Upper lobe of right lung (tissue), 1 donor: ENCODE measurements at regions not wholly inside any gene's neighbourhood (a gene's known extent, or its start where the extent isn't known, plus 50 kb on each side); places are given as distances from the start of the nearest gene placed in this dataset.
"Not testable (repeated sequence)": the region's sequence is repeated elsewhere in the genome, so short reads cannot be mapped to it uniquely, and the experiment has no call there.

Experiments
- ATAC-seq: fragments of 200-7000 bp; cut with Tn5 transposase; one replicate; pipeline ENCODE4 v1.9.1; 2020; ENCODE audit warnings: mild to moderate bottlenecking, moderate library complexity
- DNase-seq: peaks from one replicate; pipeline ENCODE4 v3.0.0-alpha.2; 2020
- H3K27ac ChIP-seq: fragments of 200-600 bp; one replicate; pipeline ENCODE4 v1.8.0; 2022
- H3K27me3 ChIP-seq: fragments of 200-600 bp; one replicate; pipeline ENCODE4 v1.8.0; 2022; ENCODE audit warnings: mild to moderate bottlenecking
- H3K36me3 ChIP-seq: fragments of 200-600 bp; one replicate; pipeline ENCODE4 v1.8.0; 2022
- H3K4me1 ChIP-seq: fragments of 200-600 bp; one replicate; pipeline ENCODE4 v1.8.0; 2022
- H3K4me3 ChIP-seq: fragments of 200-600 bp; one replicate; pipeline ENCODE4 v1.8.0; 2022; ENCODE audit warnings: mild to moderate bottlenecking
- H3K9me3 ChIP-seq: fragments of 200-600 bp; one replicate; pipeline ENCODE4 v1.8.0; 2022
- intact Hi-C: fragments of 100-400 bp; cut with DNase I; formaldehyde crosslinking; loops from one replicate; pipeline ENCODE4 v1.11.0; 2022
- TF ChIP-seq, protein P1 (sequence below): fragments of 200-600 bp; IDR thresholded peaks from one replicate; pipeline ENCODE4 v1.8.0; 2022; ENCODE audit warnings: antibody characterized with exemption
- donor health status: DM: no; HTN: yes; CAD: no; lungs with severe emphysema.

DNA sequence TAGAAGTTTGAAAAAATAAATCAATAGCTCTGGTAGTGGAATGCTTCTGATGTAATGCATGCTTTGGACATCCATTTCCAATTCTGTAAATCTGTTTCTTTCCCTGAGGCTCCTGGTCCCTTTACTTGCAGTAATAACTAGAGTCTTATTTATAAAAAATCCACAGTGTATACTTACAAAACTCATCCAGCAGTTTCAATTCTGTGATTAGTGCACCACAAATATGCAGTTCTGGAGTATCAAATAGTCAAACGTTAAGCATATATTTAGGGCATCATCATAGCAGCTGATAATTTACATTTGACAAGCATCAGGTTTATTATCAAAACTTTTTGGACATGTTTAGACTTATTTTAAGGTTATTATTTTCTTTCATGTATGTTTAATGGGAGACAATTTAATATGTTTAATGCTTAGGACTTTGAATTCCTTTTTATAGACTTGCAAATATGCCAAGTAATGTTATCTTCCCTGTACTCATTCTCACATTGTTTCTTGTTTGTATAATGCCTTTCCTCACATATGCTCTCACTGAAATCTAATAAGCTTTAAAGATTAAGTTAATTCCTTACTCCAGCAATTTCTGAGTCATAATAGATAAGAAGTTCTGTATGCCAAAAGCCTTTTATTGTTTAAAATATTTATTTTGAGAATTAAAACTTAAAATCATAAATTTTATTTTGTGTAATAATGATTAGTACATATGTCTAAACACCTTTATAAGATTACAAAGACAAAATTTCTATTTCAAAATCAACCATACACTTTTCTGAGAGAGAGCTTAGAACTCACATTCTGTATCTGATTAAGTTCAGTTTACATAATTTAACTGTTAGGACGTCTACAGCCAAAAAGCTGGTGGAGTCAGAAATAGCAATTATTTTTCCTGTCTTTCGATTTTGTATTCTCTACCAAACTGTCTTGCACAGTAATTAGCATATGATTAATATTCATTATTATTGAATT is 341.5 kb upstream of the TMEFF2 start:
- ATAC-seq (no peak), DNase-seq (no peak)
- Histone ChIP-seq H3K27ac (no peak overlapping the region), H3K9me3 (no peaks in the 10 kb centered on the region), H3K4me1 (no peaks in the 10 kb centered on the region), H3K27me3 (no peaks in the 10 kb centered on the region), H3K4me3 (no peak overlapping the region), H3K36me3 (no peaks in the 10 kb centered on the region)
- intact Hi-C loops: no loop called here
- TF ChIP-seq, protein P1, sequence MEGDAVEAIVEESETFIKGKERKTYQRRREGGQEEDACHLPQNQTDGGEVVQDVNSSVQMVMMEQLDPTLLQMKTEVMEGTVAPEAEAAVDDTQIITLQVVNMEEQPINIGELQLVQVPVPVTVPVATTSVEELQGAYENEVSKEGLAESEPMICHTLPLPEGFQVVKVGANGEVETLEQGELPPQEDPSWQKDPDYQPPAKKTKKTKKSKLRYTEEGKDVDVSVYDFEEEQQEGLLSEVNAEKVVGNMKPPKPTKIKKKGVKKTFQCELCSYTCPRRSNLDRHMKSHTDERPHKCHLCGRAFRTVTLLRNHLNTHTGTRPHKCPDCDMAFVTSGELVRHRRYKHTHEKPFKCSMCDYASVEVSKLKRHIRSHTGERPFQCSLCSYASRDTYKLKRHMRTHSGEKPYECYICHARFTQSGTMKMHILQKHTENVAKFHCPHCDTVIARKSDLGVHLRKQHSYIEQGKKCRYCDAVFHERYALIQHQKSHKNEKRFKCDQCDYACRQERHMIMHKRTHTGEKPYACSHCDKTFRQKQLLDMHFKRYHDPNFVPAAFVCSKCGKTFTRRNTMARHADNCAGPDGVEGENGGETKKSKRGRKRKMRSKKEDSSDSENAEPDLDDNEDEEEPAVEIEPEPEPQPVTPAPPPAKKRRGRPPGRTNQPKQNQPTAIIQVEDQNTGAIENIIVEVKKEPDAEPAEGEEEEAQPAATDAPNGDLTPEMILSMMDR: no peak

DNA sequence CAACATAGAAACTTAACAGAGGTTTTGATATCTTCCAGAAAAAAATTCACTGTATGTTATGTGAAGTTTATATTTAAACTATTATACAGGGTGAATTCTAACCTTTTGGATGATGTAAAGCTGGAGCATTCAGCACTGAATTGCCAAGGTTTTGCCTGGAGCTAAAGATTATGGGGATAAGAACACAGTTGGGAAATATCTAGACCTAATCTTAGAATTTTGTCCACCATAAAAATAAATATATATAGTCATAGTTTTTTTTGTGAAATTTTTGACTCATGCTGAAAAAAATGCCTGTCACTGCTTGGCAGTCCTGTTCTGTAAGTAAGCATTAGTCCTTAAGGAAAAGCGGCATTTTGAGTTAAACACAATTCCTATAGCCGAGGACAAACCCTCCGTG is 339.3 kb upstream of the TMEFF2 start:
- DNase-seq (no peak), ATAC-seq (no peak)
- intact Hi-C loops: no loop called here
- Histone ChIP-seq H3K36me3 (no peaks in the 10 kb centered on the region), H3K27ac (no peak overlapping the region), H3K4me3 (no peak overlapping the region), H3K4me1 (no peaks in the 10 kb centered on the region), H3K27me3 (no peaks in the 10 kb centered on the region), H3K9me3 (no peaks in the 10 kb centered on the region)
- TF ChIP-seq, protein P1: no peak

DNA sequence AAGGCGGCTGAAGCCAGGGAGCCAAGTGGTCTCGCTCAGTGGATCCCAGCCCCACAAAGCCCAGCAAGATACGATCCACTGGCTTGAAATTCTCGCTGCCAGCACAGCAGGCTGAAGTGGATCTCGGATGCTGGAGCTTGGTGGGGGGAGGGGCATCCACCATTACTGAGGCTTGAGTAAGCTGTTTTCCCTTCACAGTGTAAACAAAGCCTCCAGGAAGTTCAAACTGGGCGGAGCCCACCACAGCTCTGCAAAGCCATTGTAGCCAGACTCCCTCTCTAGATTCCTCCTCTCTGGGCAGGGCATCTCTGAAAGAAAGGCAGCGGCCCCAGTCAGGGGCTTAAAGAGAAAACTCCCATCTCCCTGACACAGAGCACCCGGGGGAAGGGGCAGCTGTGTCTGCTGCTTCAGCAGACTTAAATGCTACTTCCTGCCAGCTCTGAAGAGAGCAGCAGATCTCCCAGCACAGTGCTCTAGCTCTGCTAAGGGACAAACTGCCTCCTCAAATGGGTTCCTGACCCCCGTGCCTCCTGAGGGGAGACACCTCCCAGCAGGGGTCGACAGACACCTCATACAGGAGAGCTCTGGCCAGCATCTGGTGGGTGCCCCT is 330.0 kb upstream of the TMEFF2 start:
- not testable (repeated sequence) for ATAC-seq, H3K36me3 ChIP-seq

DNA sequence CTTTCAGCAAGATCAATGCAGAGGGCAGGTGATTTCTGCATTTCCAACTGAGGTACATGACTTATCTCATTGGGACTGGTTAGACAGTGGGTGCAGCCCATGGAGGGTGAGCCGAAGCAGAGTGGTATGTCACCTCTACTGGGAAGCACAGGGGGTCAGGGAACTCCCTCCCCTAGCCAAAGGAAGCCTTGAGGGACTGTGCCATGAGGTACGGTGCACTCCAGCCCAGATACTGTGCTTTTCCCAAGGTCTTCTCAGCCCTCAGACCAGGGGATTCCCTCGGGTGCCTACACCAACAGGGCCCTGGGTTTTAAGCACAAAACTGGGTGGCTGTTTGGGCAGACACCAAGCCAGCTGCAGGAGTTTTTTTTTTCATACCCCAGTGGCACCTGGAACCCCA is 329.5 kb upstream of the TMEFF2 start:
- DNase-seq, H3K36me3 ChIP-seq, H3K4me1 ChIP-seq, H3K4me3 ChIP-seq, ATAC-seq, H3K9me3 ChIP-seq, H3K27ac ChIP-seq, H3K27me3 ChIP-seq, intact Hi-C loops: not testable (repeated sequence)

More for the DNA sequence above, 330.0 kb upstream of the TMEFF2 start:
- intact Hi-C loops, H3K27ac ChIP-seq, H3K27me3 ChIP-seq, H3K4me1 ChIP-seq, H3K9me3 ChIP-seq, DNase-seq, H3K4me3 ChIP-seq: not testable (repeated sequence)

DNA sequence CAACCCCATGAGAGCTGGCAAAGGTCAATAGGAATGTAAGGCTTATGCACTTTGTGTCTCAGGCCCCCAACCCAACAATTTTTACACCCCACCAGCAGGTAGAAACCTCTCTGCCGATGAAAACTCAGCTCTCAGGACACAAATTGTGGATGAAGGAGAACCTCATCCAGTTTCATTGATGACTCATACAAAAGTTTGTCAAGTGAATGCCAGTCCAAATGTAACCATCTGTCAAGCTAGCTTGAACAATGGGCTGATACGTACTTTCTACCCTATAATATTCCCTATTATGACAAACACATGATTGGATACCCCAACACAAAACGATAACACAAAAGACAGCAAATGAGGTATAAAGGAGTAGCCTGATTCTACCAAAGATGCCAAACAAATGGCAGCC is 321.2 kb upstream of the TMEFF2 start:
- Histone ChIP-seq H3K4me1 (no peaks in the 10 kb centered on the region), H3K9me3 (no peaks in the 10 kb centered on the region), H3K27ac (no peak overlapping the region), H3K4me3 (no peak overlapping the region), H3K36me3 (no peaks in the 10 kb centered on the region), H3K27me3 (no peaks in the 10 kb centered on the region)
- intact Hi-C loops: no loop called here
- TF ChIP-seq, protein P1: no peak
- no peak for ATAC-seq
- DNase-seq: no peak

DNA sequence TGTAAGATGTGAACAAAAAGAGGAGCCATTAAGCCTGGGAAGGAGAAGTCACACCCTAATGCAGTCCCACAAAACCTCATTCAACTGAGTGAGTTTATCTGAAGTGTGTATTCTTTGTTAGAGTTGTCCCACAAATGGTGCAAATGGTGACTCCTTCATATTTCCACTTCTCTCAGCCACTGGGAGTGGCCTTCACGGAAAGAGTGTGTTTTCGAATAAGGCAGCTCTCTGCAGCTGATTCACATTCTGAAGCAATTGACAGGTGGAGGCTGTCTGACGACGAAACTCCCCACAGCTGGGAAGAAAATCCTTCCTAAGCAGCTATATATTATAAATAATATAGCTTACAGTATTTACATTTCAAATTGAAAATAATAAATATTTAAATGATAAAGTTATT is 318.8 kb upstream of the TMEFF2 start:
- Histone ChIP-seq H3K4me3 (no peak overlapping the region), H3K27ac (no peak overlapping the region), H3K9me3 (no peaks in the 10 kb centered on the region), H3K36me3 (no peaks in the 10 kb centered on the region), H3K4me1 (no peaks in the 10 kb centered on the region), H3K27me3 (no peaks in the 10 kb centered on the region)
- no peak for DNase-seq
- no peak for ATAC-seq
- intact Hi-C loops: no loop called here
- TF ChIP-seq, protein P1: no peak

DNA sequence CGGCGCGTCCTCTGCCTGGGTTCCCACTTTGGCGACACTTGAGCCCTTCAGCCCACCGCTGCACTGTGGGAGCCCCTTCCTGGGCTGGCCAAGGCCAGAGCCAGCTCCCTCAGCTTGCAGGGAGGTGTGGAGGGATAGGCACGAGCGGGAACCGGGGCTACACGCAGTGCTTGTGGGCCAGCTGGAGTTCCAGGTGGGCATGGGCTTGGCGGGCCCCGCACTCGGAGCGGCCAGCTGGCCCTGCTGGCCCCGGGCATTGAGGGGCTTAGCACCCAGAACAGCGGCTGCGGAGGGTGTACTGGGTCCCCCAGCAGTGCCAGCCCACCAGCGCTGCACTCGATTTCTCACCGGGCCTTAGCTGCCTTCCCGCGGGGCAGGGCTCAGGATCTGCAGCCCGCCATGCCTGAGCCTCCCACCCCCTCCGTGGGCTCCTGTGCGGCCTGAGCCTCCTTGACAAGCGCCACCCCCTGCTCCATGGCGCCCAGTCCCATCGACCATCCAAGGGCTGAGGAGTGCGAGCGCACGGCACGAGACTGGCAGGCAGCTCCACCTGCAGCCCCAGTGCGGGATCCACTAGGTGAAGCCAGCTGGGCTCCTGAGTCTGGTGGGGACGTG is 313.2 kb upstream of the TMEFF2 start:
- H3K27me3 ChIP-seq, H3K4me1 ChIP-seq, DNase-seq, H3K9me3 ChIP-seq, ATAC-seq, H3K27ac ChIP-seq, H3K36me3 ChIP-seq, H3K4me3 ChIP-seq, intact Hi-C loops: not testable (repeated sequence)
